NOMO-1 (cell line): ENCODE measurements at regions not wholly inside any gene's neighbourhood (a gene's known extent, or its start where the extent isn't known, plus 50 kb on each side); places are given as distances from the start of the nearest gene placed in this dataset.

Experiments
- DNase-seq, 2 experiments: peaks; one replicate each; lab custom pipeline; 2025; ENCODE audit not compliant: unreplicated experiment in 2 of 2; lab: John Stamatoyannopoulos, UW

- no peak for DNase-seq
Observed at GRCh38 chr13:105509981-105510762, 1025.3 kb downstream of the EFNB2 start.

- no peak for DNase-seq
Observed at GRCh38 chr13:105506463-105506862, 1029.0 kb downstream of the EFNB2 start.

GRCh38 chr13:105502193-105502592, 1033.3 kb downstream of the EFNB2 start:
- DNase-seq, result no peak

DNA sequence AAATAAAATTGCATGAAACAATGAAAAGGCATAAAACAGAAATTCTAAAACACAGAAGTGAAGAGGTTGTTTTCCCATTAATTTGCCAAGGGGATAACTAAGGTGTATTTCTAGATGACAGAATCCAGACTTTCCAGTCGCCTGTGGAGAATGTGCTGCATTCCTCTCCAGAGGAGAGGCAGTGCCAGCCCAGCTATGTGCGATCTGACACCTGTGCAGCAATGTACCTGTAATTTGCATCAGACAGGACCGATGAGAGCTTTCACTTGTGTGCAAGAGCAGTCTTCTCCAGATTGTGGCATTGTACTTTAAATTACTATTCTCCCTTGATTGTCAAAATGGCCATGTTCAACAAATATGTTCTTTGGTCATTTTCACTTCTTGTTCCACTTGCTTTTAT, 1037.9 kb downstream of the EFNB2 start:
- no peak for DNase-seq

DNA sequence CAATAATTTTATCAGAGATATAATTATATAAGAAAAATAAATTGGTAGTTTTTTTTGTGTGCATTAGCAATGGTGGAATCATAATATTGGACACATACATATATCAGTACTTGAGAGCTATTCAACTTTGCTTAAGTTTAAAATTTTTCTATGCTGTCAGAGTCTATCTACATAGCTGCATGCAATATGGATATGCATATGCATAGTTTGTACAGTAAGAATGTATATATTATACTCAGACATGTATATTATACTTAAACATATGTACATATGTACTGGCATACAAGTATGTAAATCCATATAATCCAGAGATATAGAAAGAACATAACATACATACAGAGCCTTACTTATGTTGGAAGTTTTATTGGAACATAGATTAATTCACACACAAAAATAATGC, 1043.2 kb downstream of the EFNB2 start:
- no peak for DNase-seq

DNA sequence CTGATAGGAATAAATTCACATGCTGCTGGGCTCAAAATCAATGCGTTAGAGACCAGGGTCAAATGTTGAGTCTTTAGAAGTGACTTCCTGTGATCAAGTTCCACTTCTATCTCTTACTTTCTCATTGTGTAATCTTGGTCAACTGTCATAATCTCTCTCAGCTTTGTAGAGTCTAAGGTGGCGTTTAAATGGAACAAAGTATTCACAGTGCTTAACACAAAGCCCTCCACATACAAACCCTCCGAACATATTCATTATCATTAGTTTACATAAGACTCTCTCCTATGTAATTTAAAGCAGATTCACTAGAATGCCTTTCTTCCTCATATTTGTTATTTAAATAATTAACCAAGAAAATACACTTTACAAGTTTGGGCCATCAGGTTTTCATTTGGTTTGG, 1044.1 kb downstream of the EFNB2 start:
- peak in 1 of 2 experiments; percentile 58 for DNase-seq

GRCh38 chr13:105485081-105485480, 1050.4 kb downstream of the EFNB2 start:
- no peak for DNase-seq

GRCh38 chr13:105474983-105475610, 1060.4 kb downstream of the EFNB2 start:
- peak in 1 of 2 experiments; percentile 13 for DNase-seq

- no peak for DNase-seq
Observed at GRCh38 chr13:105471673-105472072, 1063.8 kb downstream of the EFNB2 start.

- no peak for DNase-seq
Observed at GRCh38 chr13:105466376-105466775, 1069.1 kb downstream of the EFNB2 start.

- DNase-seq, result no peak
Observed at GRCh38 chr13:105465745-105466144, 1069.7 kb downstream of the EFNB2 start, which contains the start of gene DAOA. Gene DAOA (plus strand): TSS chr13:105466045.

DNA sequence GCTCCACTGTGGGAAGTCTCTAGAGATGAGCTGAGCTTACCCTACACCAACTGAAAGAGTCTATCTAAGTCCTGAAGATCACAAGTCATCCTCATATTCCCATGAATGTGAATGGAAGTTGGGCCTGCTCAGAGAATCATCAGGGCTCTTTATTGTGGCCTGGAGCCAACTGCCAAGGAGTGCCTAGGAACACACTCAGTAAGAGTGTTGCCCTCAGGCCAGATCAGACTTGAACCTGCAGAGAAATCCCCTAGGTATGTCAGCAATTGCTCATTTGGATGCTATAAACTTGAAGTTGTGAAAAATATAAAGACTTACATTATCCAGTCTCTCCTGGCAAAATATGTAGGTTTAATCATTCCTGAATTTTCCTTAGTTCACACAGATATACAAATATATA, 1070.2 kb downstream of the EFNB2 start:
- no peak for DNase-seq

DNA sequence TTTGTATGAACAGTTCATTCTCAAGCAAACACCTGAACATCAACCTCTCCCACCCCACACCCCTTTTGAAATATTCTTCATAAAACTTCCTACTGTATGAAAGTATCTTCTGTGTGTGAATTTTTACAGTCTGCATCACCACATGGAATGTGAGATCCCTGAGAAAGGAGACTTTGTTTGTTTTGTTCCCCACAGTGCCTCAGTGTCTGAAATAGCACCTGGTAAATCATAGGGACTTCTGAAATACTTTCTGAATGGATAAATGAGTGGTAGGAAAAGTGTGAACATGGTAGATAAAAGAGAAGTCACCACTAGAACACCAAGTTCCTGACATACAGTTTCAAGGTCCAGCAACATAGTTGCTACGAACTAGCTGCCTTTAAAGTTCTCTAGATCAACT, 1071.2 kb downstream of the EFNB2 start:
- no peak for DNase-seq

DNA sequence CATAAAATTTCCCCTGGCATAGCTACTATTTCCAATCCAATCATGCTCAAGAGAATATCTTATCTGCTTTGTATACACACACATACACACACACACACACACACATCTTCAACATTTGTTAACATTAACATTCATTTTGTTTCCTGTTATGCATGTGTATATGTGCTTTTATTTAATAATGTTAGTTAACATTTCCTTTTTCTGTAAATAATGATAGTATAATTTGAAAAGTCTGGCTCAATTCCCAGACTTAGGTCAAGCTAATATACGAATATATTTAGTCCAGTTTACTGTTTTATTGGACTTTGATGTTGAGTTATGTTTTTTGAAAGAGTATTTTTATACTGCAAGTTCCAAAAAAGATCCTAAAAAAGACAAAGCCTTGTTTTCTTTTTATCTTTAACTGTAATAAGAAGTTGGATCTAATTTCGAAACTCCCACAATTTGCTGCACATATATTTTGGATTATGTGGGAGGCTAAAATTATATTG, 1072.4 kb downstream of the EFNB2 start:
- DNase-seq, result no peak

- DNase-seq, result no peak
Observed at GRCh38 chr13:105462098-105462497, 1073.4 kb downstream of the EFNB2 start.

- DNase-seq, result no peak
Observed at GRCh38 chr13:105452895-105453294, 1082.6 kb downstream of the EFNB2 start.

DNA sequence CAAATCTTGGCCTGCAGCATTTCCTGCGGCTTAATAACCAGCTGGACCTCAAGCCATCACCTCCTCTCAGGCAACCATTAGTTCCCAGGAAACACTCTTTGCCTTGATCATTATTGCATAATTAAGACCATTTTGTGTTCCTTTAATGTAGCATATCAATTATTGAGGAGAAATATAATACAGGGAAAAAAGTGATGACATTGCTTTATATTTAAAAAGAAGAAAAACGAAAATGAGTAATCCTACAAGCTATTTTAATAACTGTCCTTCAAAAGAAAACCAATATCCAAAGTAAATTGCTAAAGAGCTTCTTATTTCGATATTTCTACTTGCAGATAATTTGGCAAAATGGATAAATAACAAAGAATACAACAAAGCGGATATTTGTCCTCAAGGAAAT, 1084.7 kb downstream of the EFNB2 start:
- DNase-seq, result no peak

DNA sequence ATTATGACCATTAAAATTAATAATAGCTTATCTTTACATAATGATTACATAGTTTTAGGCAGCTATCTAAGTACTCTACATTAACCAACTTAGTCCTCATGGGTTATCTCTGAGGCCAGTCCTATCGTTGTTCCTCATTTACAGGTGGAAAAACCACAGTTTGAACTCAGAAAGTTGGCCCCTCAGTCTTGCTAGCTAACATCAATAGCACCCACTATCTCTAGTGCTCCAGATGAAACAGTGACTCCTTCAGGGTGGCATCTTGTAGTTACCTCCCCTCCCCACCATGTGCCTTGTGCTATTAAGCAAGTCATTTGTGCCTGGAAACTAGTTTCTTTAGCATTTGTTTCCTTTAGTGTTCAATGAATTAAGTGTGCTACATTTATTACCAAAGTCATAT, 1086.7 kb downstream of the EFNB2 start:
- DNase-seq, result no peak

DNA sequence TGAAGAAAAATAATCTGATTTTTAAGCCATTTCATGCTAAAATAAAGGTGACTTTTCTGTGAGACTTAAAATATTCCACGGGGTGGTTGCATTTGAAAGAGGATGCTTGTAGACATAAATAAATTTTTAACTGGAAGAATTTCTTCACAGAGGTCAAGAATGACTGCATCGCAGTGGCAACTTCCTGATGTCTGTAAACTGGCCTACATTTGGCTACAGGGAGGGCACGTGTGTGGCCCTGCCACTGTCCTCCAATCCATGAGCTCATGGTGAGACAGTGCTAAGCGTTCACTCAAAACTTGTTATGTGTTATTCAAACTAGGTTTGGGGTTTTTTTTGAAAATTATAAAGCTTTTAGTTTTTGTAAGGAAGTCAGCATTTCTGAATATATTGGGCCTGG, 1089.3 kb downstream of the EFNB2 start:
- DNase-seq, result peak in 1 of 2 experiments; percentile 30

GRCh38 chr13:105445796-105446195, 1089.7 kb downstream of the EFNB2 start:
- peak in 1 of 2 experiments; percentile 29 for DNase-seq

DNA sequence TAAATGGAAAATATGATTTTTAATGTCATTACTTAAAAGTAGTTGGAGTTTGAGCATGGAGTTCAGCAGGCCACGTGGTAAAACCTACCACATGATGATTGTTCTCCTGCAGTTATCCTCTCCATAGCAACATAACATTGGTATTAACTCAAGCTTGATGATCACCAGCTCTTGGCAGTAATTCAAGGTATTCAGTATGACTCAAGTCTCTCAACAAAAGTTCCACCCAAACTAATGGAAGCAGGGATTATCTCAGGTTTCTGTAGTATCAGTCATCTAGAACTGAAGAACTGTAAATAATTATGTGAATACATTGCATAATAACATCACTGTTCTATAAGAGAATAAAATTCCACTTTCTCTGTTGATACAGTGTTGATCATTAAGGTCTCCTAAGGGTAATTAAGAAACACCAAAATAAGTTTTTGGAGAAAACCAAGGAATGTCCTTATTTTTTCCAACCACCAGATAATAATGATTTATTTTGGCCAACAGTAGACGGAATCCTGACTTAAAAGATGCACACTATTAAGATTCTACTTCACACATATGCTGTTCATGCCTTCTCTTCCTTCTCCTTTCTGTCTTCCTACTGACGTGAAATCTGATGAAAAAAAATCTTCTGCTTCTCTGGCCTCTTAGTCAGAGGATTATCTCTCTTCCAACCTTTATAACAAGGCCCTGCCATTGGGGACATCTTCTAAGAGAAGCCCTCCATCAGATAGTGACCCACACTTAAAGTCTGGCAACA, 1092.3 kb downstream of the EFNB2 start:
- DNase-seq, result no peak
